A673 (cell line): ENCODE measurements at regions not wholly inside any gene's neighbourhood (a gene's known extent, or its start where the extent isn't known, plus 50 kb on each side); places are given as distances from the start of the nearest gene placed in this dataset.

Experiments used
- CTCF ChIP-seq: fragments of 300-800, 200-600 bp; sonication (generic); conservative IDR thresholded peaks from 2 replicates; pipeline ENCODE4 v1.5.1; 2017; ENCODE audit warnings: low read depth, mild to moderate bottlenecking, antibody characterized with exemption, low read length, moderate library complexity, mixed read lengths
- EZH2 ChIP-seq: fragments of 200-600 bp; sonication (generic); IDR thresholded peaks from 2 replicates; pipeline ENCODE4 v1.6.1; 2017; ENCODE audit warnings: borderline replicate concordance, low read depth, mild to moderate bottlenecking, mixed read lengths, antibody characterized with exemption, low read length; ENCODE audit not compliant: poor library complexity, severe bottlenecking

- TF ChIP-seq CTCF: no peak
- no peak for TF ChIP-seq EZH2
These were observed 107.3 kb upstream of the PTPRR start for GRCh38 chr12:71027856-71028255.
